ENCODE measurements at regions not wholly inside any gene's neighbourhood (a gene's known extent, or its start where the extent isn't known, plus 50 kb on each side); places are given as distances from the start of the nearest gene placed in this dataset.

DNA sequence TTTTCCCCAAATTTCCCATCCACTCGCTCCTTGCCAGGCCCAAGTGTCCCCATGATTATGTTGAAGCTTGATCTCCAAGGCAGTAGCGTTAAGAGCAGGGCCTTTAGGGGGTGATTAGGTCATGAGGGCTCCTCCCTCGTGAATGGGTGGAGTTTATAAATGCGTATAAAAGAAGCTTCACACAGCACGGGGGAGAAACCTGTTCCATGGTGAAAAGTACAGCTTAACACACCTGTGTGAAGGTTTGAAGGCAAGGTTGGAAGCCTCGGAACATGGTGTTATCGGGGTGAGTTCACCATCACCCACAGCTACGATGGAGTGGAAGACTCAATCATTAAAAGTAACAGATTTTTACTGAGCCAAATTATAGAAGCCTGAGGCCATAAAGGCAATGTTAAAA, 137.4 kb upstream of the ALKAL2 start:
- Histone ChIP-seq H3K36me3 (replicated peaks in 1 of 2; ENCODE audit: control insufficient read depth in 1 of 2, insufficient read depth in 2 of 2, low read length in 1 of 2) (no peaks in the 10 kb centered on the region), H3K9me3 (peaks cover 3% of the 10 kb centered on the region; the same call in 1 of the 2 replicates), H3K27me3 (ENCODE audit: insufficient read depth) (no peaks in the 10 kb centered on the region), H3K27ac (ENCODE audit: low read depth in 2 of 2, low read length in 1 of 2) (no peak overlapping the region), H3K4me1 (ENCODE audit: control insufficient read depth in 1 of 2, insufficient read depth in 2 of 2, low read depth in 1 of 2, low read length in 1 of 2) (peaks cover 0 to 10% of the 10 kb centered on the region in 2 experiments; a peak in 1 of 4 replicates), H3K4me3 (ENCODE audit: low read depth in 2 of 2, low read length in 1 of 2) (no peak overlapping the region), H3F3A (replicated peaks; ENCODE audit: insufficient read depth) (no peaks in the 10 kb centered on the region), H3K9ac (no peak overlapping the region), H3K4me2 (no peak overlapping the region), H4K20me1 (ENCODE audit: insufficient read depth) (no peaks in the 10 kb centered on the region), H2AFZ (ENCODE audit: low read depth) (no peak overlapping the region), H3K79me2 (ENCODE audit: insufficient read depth) (no peaks in the 10 kb centered on the region), H3K9me2 (no peaks in the 10 kb centered on the region)
- CTCF ChIA-PET, result interaction anchor here (0.9 to 1.2 kb wide), 2 partner anchors 19 to 135 kb away, joined by 3 read pairs; no protein-coding TSS in a partner anchor
- no peak for DNase-seq
- WGBS (ENCODE audit: low lambda C conversion rate), result 33% methylated on average over 8 of the region's 8 CpGs
- TF ChIP-seq, protein P1, sequence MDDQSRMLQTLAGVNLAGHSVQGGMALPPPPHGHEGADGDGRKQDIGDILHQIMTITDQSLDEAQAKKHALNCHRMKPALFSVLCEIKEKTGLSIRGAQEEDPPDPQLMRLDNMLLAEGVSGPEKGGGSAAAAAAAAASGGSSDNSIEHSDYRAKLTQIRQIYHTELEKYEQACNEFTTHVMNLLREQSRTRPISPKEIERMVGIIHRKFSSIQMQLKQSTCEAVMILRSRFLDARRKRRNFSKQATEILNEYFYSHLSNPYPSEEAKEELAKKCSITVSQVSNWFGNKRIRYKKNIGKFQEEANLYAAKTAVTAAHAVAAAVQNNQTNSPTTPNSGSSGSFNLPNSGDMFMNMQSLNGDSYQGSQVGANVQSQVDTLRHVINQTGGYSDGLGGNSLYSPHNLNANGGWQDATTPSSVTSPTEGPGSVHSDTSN (IDR thresholded peaks at IDR 0.05), result no peak
- TF ChIP-seq MXI1 (IDR thresholded peaks at IDR 0.05; ENCODE audit: low read depth, low read length), result no peak
- no peak for TF ChIP-seq CTCF (IDR thresholded peaks at IDR 0.05)
- no peak for TF ChIP-seq REST (IDR thresholded peaks at IDR 0.05; ENCODE audit: low read depth, low read length)
- TF ChIP-seq RFX5 (IDR thresholded peaks at IDR 0.05; ENCODE audit: low read length), result no peak
- TF ChIP-seq, protein P2, sequence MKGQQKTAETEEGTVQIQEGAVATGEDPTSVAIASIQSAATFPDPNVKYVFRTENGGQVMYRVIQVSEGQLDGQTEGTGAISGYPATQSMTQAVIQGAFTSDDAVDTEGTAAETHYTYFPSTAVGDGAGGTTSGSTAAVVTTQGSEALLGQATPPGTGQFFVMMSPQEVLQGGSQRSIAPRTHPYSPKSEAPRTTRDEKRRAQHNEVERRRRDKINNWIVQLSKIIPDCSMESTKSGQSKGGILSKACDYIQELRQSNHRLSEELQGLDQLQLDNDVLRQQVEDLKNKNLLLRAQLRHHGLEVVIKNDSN (IDR thresholded peaks at IDR 0.05; ENCODE audit: borderline replicate concordance, low read depth), result no peak
- TF ChIP-seq GABPA (IDR thresholded peaks at IDR 0.05; ENCODE audit: low read depth), result no peak
- TF ChIP-seq CHD2 (IDR thresholded peaks at IDR 0.05; ENCODE audit: low read length, partially characterized antibody), result no peak
- TF ChIP-seq TEAD4 (IDR thresholded peaks at IDR 0.05; ENCODE audit: borderline replicate concordance, insufficient read depth), result no peak
- no peak for TF ChIP-seq FOSL2 (IDR thresholded peaks at IDR 0.05; ENCODE audit: borderline replicate concordance, low read depth)
- TF ChIP-seq YY1 (IDR thresholded peaks at IDR 0.05; ENCODE audit: low read depth), result no peak
- no peak for TF ChIP-seq MAX (IDR thresholded peaks at IDR 0.05; ENCODE audit: low read depth)
- no peak for TF ChIP-seq FOXJ3 (CRISPR knock-in tag; IDR thresholded peaks at IDR 0.05)
- TF ChIP-seq, protein P3, sequence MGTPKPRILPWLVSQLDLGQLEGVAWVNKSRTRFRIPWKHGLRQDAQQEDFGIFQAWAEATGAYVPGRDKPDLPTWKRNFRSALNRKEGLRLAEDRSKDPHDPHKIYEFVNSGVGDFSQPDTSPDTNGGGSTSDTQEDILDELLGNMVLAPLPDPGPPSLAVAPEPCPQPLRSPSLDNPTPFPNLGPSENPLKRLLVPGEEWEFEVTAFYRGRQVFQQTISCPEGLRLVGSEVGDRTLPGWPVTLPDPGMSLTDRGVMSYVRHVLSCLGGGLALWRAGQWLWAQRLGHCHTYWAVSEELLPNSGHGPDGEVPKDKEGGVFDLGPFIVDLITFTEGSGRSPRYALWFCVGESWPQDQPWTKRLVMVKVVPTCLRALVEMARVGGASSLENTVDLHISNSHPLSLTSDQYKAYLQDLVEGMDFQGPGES (IDR thresholded peaks at IDR 0.05; ENCODE audit: low read depth, low read length), result no peak
- no peak for TF ChIP-seq SMC3 (IDR thresholded peaks at IDR 0.05; ENCODE audit: low read depth, low read length)
- no peak for TF ChIP-seq TCF12 (IDR thresholded peaks at IDR 0.05)
- no peak for TF ChIP-seq NFIC (IDR thresholded peaks at IDR 0.05; ENCODE audit: borderline replicate concordance)
- no peak for TF ChIP-seq MEF2A (IDR thresholded peaks at IDR 0.05; ENCODE audit: borderline replicate concordance, low read depth)
- TF ChIP-seq EP300 (IDR thresholded peaks at IDR 0.05; ENCODE audit: borderline replicate concordance in 1 of 2, low read depth in 1 of 2, low read length in 1 of 2), result no peak
- TF ChIP-seq RAD21 (IDR thresholded peaks at IDR 0.05; ENCODE audit: low read length), result no peak
- POLR2A ChIA-PET, result no interaction called here
